ENCODE measurements at regions not wholly inside any gene's neighbourhood (a gene's known extent, or its start where the extent isn't known, plus 50 kb on each side); places are given as distances from the start of the nearest gene placed in this dataset.

DNA sequence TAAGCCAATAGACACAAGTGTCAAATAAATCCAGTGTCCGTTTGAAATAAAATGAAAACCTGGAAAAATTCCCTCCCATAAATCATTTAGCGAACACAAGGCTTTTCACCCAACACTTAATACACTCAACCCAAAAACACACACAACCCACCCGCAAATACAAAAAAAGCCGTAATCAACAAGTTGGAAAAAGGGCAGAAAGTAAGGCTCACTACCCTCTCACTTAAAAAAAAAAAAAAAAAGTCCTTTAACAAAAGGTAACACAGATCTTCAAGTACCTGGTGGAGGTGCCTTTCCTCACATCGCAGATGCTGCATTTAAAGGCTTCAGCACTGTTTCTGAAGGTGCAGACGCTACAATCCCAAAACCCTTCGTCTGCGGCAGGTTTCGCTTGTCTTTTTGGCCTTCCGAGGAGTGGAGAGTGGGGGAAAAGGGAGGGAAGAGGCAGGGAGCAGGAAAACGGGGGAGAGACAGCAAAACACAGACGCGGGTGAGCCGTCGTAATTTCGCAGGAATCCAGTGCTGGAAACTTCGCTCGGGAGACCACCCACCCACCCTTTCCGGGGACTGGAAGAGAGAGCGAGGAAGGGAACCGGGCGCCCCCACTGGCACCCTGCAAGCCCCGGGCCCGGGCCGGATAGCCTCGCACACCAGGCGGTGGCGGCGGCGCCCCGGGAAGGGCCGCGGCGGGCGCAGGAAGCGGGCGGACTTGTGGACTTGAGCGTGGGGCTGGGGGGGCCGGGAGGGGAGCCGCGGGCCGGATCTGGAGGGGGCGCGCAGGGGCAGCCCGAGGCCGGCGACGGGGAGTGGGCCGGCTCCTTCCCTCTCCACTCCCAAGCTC is 401.8 kb downstream of the SHQ1 start, which contains the start of gene RYBP:
TSS of gene RYBP (minus strand) at position 404 of the 841 bp plus-strand sequence.
- peaks cover 25 to 44% (median 38%) of the 10 kb centered on the region in 4 donors for H3K4me1 ChIP-seq
- H3K4me3 ChIP-seq: peak within 1 kb of the TSS; percentile 67 to 91 (median 77)
- H3K27me3 ChIP-seq: no peaks in the 10 kb centered on the region
- no peaks in the 10 kb centered on the region for H3K9me3 ChIP-seq
- DNase-seq (ENCODE audit: extremely low spot score): no peak
- peak within 1 kb of the TSS; percentile 87 to 95 (median 88) for H3K27ac ChIP-seq (replicated peaks in 1 of 4)
- no peaks in the 10 kb centered on the region for H3K36me3 ChIP-seq
- WGBS: 1% methylated on average over 19 of the region's 49 CpGs
- TF ChIP-seq, protein P1, sequence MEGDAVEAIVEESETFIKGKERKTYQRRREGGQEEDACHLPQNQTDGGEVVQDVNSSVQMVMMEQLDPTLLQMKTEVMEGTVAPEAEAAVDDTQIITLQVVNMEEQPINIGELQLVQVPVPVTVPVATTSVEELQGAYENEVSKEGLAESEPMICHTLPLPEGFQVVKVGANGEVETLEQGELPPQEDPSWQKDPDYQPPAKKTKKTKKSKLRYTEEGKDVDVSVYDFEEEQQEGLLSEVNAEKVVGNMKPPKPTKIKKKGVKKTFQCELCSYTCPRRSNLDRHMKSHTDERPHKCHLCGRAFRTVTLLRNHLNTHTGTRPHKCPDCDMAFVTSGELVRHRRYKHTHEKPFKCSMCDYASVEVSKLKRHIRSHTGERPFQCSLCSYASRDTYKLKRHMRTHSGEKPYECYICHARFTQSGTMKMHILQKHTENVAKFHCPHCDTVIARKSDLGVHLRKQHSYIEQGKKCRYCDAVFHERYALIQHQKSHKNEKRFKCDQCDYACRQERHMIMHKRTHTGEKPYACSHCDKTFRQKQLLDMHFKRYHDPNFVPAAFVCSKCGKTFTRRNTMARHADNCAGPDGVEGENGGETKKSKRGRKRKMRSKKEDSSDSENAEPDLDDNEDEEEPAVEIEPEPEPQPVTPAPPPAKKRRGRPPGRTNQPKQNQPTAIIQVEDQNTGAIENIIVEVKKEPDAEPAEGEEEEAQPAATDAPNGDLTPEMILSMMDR (IDR thresholded peaks at IDR 0.05): peak in 1 of 3 experiments; percentile 10
- no peak for TF ChIP-seq POLR2AphosphoS5 (IDR thresholded peaks at IDR 0.05)
- intact Hi-C loops (cut with DNase I): loop anchor here (2.0 kb wide), 1 partner anchor 40 kb away; no protein-coding TSS in a partner anchor

DNA sequence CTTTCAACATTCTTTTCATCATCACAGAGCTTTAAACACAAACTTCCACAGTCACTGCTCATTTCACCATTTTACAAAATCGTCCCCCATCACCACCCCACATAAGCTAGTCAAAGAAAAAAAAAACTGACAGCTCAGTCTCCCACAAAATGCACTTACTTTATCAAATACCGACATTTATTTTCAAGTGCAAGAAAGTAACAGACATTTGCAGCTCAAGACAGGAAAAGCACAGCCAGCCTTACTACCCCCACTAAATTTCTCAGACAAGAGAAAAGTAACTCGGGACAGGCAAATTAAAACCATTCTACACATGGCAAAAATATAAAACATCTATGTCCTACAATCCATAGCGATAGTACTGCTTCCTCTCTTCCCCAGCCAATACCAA is 402.4 kb downstream of the SHQ1 start:
- peak overlapping the region in 3 of 4 donors; percentile 87 to 95 (median 88) for H3K27ac ChIP-seq (replicated peaks in 1 of 4)

DNA sequence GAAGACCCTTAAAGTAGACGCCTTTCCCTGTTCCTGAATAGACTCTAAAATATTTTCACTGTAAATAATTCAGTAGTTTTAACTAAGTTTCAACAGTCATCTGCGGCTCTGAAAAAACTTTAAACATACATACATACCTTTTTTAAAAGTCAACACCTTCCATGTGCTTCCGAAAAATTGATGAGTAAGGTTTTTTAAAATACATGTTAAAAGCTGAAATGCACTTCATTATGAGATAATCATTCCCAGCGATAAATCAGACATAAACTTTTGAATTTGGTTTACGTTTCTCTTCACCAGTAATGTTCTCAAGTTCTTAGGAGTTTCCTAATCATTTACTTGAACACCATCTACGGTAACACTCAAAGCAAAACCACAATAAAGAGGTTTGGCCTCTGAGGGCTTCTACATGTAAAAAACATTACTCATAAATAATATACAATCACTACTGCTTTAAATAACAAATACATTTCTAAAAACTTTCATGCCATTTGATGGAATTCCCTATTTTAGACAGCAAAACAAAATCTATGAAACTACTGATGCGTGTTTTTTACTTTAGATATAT is 403.5 kb downstream of the SHQ1 start:
- WGBS: 88% methylated on average over 7 of the region's 7 CpGs
- Histone ChIP-seq H3K4me1 (peaks cover 25 to 57% (median 50%) of the 10 kb centered on the region in 4 donors), H3K27me3 (no peaks in the 10 kb centered on the region), H3K4me3 (no peak overlapping the region), H3K27ac (replicated peaks in 1 of 4) (no peak overlapping the region), H3K36me3 (no peaks in the 10 kb centered on the region), H3K9me3 (no peaks in the 10 kb centered on the region)
- intact Hi-C loops (cut with DNase I): no loop called here
- TF ChIP-seq, protein P1 (IDR thresholded peaks at IDR 0.05): no peak
- TF ChIP-seq POLR2AphosphoS5 (IDR thresholded peaks at IDR 0.05) (no peak), POLR2A (IDR thresholded peaks at IDR 0.05; ENCODE audit: low read depth) (no peak), EP300 (IDR thresholded peaks at IDR 0.05) (no peak)
- no peak for DNase-seq (ENCODE audit: extremely low spot score)

More for the DNA sequence above, 402.4 kb downstream of the SHQ1 start:
- 7% methylated on average over 4 of the region's 4 CpGs for WGBS
- H3K36me3 ChIP-seq: no peaks in the 10 kb centered on the region
- no peaks in the 10 kb centered on the region for H3K9me3 ChIP-seq
- H3K4me3 ChIP-seq: peak overlapping the region; percentile 67 to 91 (median 77)
- peaks cover 25 to 50% (median 41%) of the 10 kb centered on the region in 4 donors for H3K4me1 ChIP-seq
- no peak for TF ChIP-seq EP300 (IDR thresholded peaks at IDR 0.05)
- TF ChIP-seq POLR2A (IDR thresholded peaks at IDR 0.05; ENCODE audit: low read depth): no peak
- TF ChIP-seq, protein P1 (IDR thresholded peaks at IDR 0.05): no peak
- TF ChIP-seq POLR2AphosphoS5 (IDR thresholded peaks at IDR 0.05): no peak
- no peaks in the 10 kb centered on the region for H3K27me3 ChIP-seq
- no peak for DNase-seq (ENCODE audit: extremely low spot score)
- intact Hi-C loops (cut with DNase I): loop anchor here (2.0 kb wide), 1 partner anchor 41 kb away; no protein-coding TSS in a partner anchor

DNA sequence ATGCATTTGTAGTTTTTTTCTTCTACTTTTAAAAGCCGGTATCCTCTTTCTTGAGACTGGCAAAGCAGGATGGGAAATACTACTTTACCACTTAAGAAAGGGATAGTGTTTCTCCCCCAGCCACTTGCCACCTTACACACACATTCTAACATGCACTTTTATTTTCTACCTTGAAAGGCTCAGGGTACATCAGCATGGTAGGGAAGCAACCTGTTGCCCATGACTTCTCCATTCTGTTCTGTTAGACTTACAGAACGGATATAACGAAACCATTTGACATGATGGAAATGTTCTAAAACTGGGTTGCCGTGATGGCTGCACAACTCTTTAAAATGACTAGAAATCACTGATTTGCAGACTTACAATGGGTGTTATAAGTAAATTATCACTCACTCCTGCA is 405.5 kb downstream of the SHQ1 start:
- no peak for DNase-seq (ENCODE audit: extremely low spot score)
- intact Hi-C loops (cut with DNase I): no loop called here
- Histone ChIP-seq H3K27ac (replicated peaks in 1 of 4) (no peak overlapping the region), H3K27me3 (no peaks in the 10 kb centered on the region), H3K9me3 (no peaks in the 10 kb centered on the region), H3K4me1 (peaks cover 35 to 76% (median 69%) of the 10 kb centered on the region in 4 donors), H3K36me3 (no peaks in the 10 kb centered on the region), H3K4me3 (no peak overlapping the region)
- 93% methylated on average over 4 of the region's 4 CpGs for WGBS
- no peak for TF ChIP-seq POLR2AphosphoS5 (IDR thresholded peaks at IDR 0.05)
- TF ChIP-seq, protein P1 (IDR thresholded peaks at IDR 0.05): no peak
- no peak for TF ChIP-seq EP300 (IDR thresholded peaks at IDR 0.05)
- TF ChIP-seq POLR2A (IDR thresholded peaks at IDR 0.05; ENCODE audit: low read depth): no peak

Data from esophagus muscularis mucosa (tissue), 4 donors.